Loucy (cell line): ENCODE measurements at regions not wholly inside any gene's neighbourhood (a gene's known extent, or its start where the extent isn't known, plus 50 kb on each side); places are given as distances from the start of the nearest gene placed in this dataset.

Experiments
- H2AFZ ChIP-seq: fragments of 200-600 bp; sonication (generic); 2 replicates; pipeline ENCODE4 v1.6.0; 2016; ENCODE audit warnings: antibody characterized with exemption, mild to moderate bottlenecking, low read length, moderate library complexity
- H3F3A ChIP-seq: fragments of 200-600 bp; 2 replicates; pipeline ENCODE4 v1.6.0; 2016; ENCODE audit warnings: antibody characterized with exemption, low read depth, mild to moderate bottlenecking
- H3K27me3 ChIP-seq: fragments of 200-600 bp; sonication (generic); 2 replicates; pipeline ENCODE4 v1.6.1; 2014; ENCODE audit warnings: low read length, mild to moderate bottlenecking; ENCODE audit not compliant: insufficient read depth, poor library complexity, severe bottlenecking
- H3K36me3 ChIP-seq: fragments of 200-600 bp; sonication (generic); 2 replicates; pipeline ENCODE4 v1.6.1; 2016; ENCODE audit warnings: low read length; ENCODE audit not compliant: insufficient read depth
- H3K4me1 ChIP-seq: fragments of 200-600 bp; sonication (generic); 2 replicates; pipeline ENCODE4 v1.5.1; 2014; ENCODE audit warnings: low read length, mild to moderate bottlenecking; ENCODE audit not compliant: insufficient read depth, poor library complexity, severe bottlenecking
- H3K4me2 ChIP-seq: fragments of 200-600 bp; sonication (generic); 2 replicates; pipeline ENCODE4 v1.6.0; 2014; ENCODE audit warnings: antibody characterized with exemption, low read length, low read depth, mild to moderate bottlenecking; ENCODE audit not compliant: poor library complexity, severe bottlenecking
- H3K4me3 ChIP-seq: fragments of 200-600 bp; sonication (generic); 2 replicates; pipeline ENCODE4 v1.5.1; 2014; ENCODE audit warnings: low read length, mild to moderate bottlenecking, mixed read lengths; ENCODE audit not compliant: poor library complexity, severe bottlenecking
- H3K79me2 ChIP-seq: fragments of 200-600 bp; sonication (generic); 2 replicates; pipeline ENCODE4 v1.6.1; 2014; ENCODE audit warnings: low read length; ENCODE audit not compliant: insufficient read depth
- H3K9ac ChIP-seq: fragments of 200-600 bp; sonication (generic); 2 replicates; pipeline ENCODE4 v1.6.0; 2014; ENCODE audit warnings: mild to moderate bottlenecking, low read depth, low read length, moderate library complexity; ENCODE audit not compliant: poor library complexity, severe bottlenecking
- H3K9me2 ChIP-seq: fragments of 200-600 bp; sonication (generic); replicated peaks from 2 replicates; pipeline ENCODE4 v1.6.1; 2016; ENCODE audit warnings: low read depth, low read length, mixed read lengths
- H3K9me3 ChIP-seq: fragments of 200-600 bp; sonication (generic); 2 replicates; pipeline ENCODE4 v1.6.1; 2014; ENCODE audit warnings: mild to moderate bottlenecking, antibody characterized with exemption, low read length, low read depth; ENCODE audit not compliant: insufficient read depth
- H4K20me1 ChIP-seq: fragments of 200-600 bp; sonication (generic); 2 replicates; pipeline ENCODE4 v1.6.0; 2014; ENCODE audit warnings: antibody characterized with exemption, low read length, mild to moderate bottlenecking; ENCODE audit not compliant: insufficient read depth, poor library complexity, severe bottlenecking
- EZH2phosphoT487 ChIP-seq: fragments of 200-600 bp; IDR thresholded peaks from 2 replicates; pipeline ENCODE4 v1.6.1; 2018; ENCODE audit warnings: antibody characterized with exemption, mild to moderate bottlenecking, moderate library complexity, borderline replicate concordance
- TF ChIP-seq, protein P1 (sequence below): fragments of 200-600 bp; sonication (generic); conservative IDR thresholded peaks from 2 replicates; pipeline ENCODE4 v1.5.1; 2014; ENCODE audit warnings: mild to moderate bottlenecking, antibody characterized with exemption, low read length

DNA sequence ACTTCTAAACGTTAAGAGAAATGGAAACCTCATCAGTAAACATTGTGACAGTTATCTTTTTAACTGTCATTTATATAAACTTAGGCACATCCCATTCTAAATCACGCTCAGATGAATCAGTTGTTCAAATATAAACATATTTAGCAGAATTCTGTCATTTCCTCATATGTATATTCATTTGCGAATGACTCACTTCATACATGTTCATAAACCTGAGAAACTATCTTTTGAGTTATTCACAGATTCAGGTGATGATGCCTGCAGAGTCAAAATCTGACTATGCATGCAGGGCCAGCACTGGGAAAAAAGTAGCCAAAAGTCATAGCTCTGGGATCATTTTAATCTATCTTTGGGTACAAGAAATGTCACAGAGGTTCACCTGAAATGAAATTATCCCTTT is 153.8 kb upstream of the PKN2 start:
- no peaks in the 10 kb centered on the region for H3F3A ChIP-seq
- no peak overlapping the region for H3K4me2 ChIP-seq
- no peaks in the 10 kb centered on the region for H3K4me1 ChIP-seq
- TF ChIP-seq, protein P1, sequence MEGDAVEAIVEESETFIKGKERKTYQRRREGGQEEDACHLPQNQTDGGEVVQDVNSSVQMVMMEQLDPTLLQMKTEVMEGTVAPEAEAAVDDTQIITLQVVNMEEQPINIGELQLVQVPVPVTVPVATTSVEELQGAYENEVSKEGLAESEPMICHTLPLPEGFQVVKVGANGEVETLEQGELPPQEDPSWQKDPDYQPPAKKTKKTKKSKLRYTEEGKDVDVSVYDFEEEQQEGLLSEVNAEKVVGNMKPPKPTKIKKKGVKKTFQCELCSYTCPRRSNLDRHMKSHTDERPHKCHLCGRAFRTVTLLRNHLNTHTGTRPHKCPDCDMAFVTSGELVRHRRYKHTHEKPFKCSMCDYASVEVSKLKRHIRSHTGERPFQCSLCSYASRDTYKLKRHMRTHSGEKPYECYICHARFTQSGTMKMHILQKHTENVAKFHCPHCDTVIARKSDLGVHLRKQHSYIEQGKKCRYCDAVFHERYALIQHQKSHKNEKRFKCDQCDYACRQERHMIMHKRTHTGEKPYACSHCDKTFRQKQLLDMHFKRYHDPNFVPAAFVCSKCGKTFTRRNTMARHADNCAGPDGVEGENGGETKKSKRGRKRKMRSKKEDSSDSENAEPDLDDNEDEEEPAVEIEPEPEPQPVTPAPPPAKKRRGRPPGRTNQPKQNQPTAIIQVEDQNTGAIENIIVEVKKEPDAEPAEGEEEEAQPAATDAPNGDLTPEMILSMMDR: no peak
- no peak for TF ChIP-seq EZH2phosphoT487
- no peaks in the 10 kb centered on the region for H3K9me3 ChIP-seq
- H3K27me3 ChIP-seq: no peaks in the 10 kb centered on the region
- no peak overlapping the region for H2AFZ ChIP-seq
- H3K9ac ChIP-seq: no peak overlapping the region
- no peaks in the 10 kb centered on the region for H3K36me3 ChIP-seq
- no peaks in the 10 kb centered on the region for H3K79me2 ChIP-seq
- H3K4me3 ChIP-seq: no peak overlapping the region
- H3K9me2 ChIP-seq: no peaks in the 10 kb centered on the region
- no peaks in the 10 kb centered on the region for H4K20me1 ChIP-seq

GRCh38 chr1:88537787-88538186 is 146.3 kb upstream of the PKN2 start:
- no peaks in the 10 kb centered on the region for H3K9me2 ChIP-seq
- no peak overlapping the region for H3K4me3 ChIP-seq
- H2AFZ ChIP-seq: no peak overlapping the region
- H3K4me1 ChIP-seq: no peaks in the 10 kb centered on the region
- H3K27me3 ChIP-seq: no peaks in the 10 kb centered on the region
- no peaks in the 10 kb centered on the region for H3K9me3 ChIP-seq
- H4K20me1 ChIP-seq: no peaks in the 10 kb centered on the region
- no peaks in the 10 kb centered on the region for H3F3A ChIP-seq
- no peaks in the 10 kb centered on the region for H3K79me2 ChIP-seq
- H3K9ac ChIP-seq: no peak overlapping the region
- H3K36me3 ChIP-seq: no peaks in the 10 kb centered on the region
- no peak for TF ChIP-seq EZH2phosphoT487
- TF ChIP-seq, protein P1: no peak
- H3K4me2 ChIP-seq: no peak overlapping the region

GRCh38 chr1:88538222-88538899 is 145.7 kb upstream of the PKN2 start:
- H3K4me3 ChIP-seq: no peak overlapping the region

More at GRCh38 chr1:88538222-88538899, 145.7 kb upstream of the PKN2 start:
- TF ChIP-seq, protein P1: no peak
- TF ChIP-seq EZH2phosphoT487: no peak
- Histone ChIP-seq H4K20me1 (no peaks in the 10 kb centered on the region), H3F3A (no peaks in the 10 kb centered on the region), H3K9me2 (no peaks in the 10 kb centered on the region), H3K4me1 (no peaks in the 10 kb centered on the region), H3K9ac (no peak overlapping the region), H3K36me3 (no peaks in the 10 kb centered on the region), H3K4me2 (no peak overlapping the region), H3K79me2 (no peaks in the 10 kb centered on the region), H3K9me3 (no peaks in the 10 kb centered on the region), H3K27me3 (no peaks in the 10 kb centered on the region), H2AFZ (no peak overlapping the region)
